WTC11 (cell line): ENCODE measurements at regions not wholly inside any gene's neighbourhood (a gene's known extent, or its start where the extent isn't known, plus 50 kb on each side); places are given as distances from the start of the nearest gene placed in this dataset.

Source experiments
- ATAC-seq: fragments of 200-7000 bp; cut with Tn5 transposase; 2 replicates; pipeline ENCODE4 v1.10.0; 2021; ENCODE audit warnings: mild to moderate bottlenecking, moderate library complexity
- CTCF ChIA-PET: fragments of 300-600 bp; sonication (Branson Sonifier 250); formaldehyde crosslinking; loops from one replicate; lab custom pipeline; 2021; ENCODE audit warnings: antibody characterized with exemption; lab: Charles Lee
- POLR2A ChIA-PET: fragments of 350-600 bp; sonication (Branson Sonifier 250); formaldehyde crosslinking; loops from one replicate; lab custom pipeline; 2021; ENCODE audit warnings: antibody characterized with exemption; lab: Charles Lee
- DNase-seq: peaks from one replicate; pipeline ENCODE4 v3.0.0; 2021; ENCODE audit warnings: low spot score
- H3K27ac Mint-ChIP-seq: 2 replicates; pipeline ENCODE4 v1.8.0; 2021; ENCODE audit warnings: mixed read lengths
- H3K27me3 Mint-ChIP-seq: 2 replicates; pipeline ENCODE4 v1.8.0; 2021; ENCODE audit warnings: low read depth, mild to moderate bottlenecking, moderate library complexity, mixed read lengths
- H3K36me3 Mint-ChIP-seq: 2 replicates; pipeline ENCODE4 v1.8.0; 2021; ENCODE audit warnings: mixed read lengths
- H3K4me1 Mint-ChIP-seq: 2 replicates; pipeline ENCODE4 v1.8.0; 2022; ENCODE audit warnings: mixed read lengths
- H3K4me3 Mint-ChIP-seq: 2 replicates; pipeline ENCODE4 v1.8.0; 2021; ENCODE audit warnings: mild to moderate bottlenecking, moderate library complexity, mixed read lengths
- H3K9me3 Mint-ChIP-seq: 2 replicates; pipeline ENCODE4 v1.8.0; 2021; ENCODE audit warnings: mixed read lengths
- ATF6 ChIP-seq: sonication (generic); formaldehyde crosslinking; IDR thresholded peaks from 2 replicates; pipeline ENCODE4 v1.8.1; 2023; ENCODE audit warnings: mild to moderate bottlenecking, missing genetic modification reagents
- CDX4 ChIP-seq: fragments of 250-450 bp; sonication (Bioruptor Pico); IDR thresholded peaks from 2 replicates; pipeline ENCODE4 v1.9.0; 2021; ENCODE audit warnings: moderate library complexity, mild to moderate bottlenecking, inconsistent platforms, borderline replicate concordance
- CREB1 ChIP-seq: sonication (generic); formaldehyde crosslinking; IDR thresholded peaks from 2 replicates; pipeline ENCODE4 v1.8.0; 2023; ENCODE audit warnings: mild to moderate bottlenecking, missing genetic modification reagents
- ELF4 ChIP-seq: sonication (generic); formaldehyde crosslinking; IDR thresholded peaks from 2 replicates; pipeline ENCODE4 v1.8.1; 2022; ENCODE audit warnings: low read depth, mild to moderate bottlenecking, moderate library complexity, missing genetic modification reagents
- GTF2I ChIP-seq: fragments of 250-450 bp; sonication (Bioruptor Pico); conservative IDR thresholded peaks from 2 replicates; pipeline ENCODE4 v1.4.0; 2021; ENCODE audit warnings: mild to moderate bottlenecking
- JUN ChIP-seq: sonication (generic); formaldehyde crosslinking; IDR thresholded peaks from 2 replicates; pipeline ENCODE4 v1.8.0; 2023; ENCODE audit warnings: mild to moderate bottlenecking, missing genetic modification reagents
- NFYB ChIP-seq: sonication (generic); formaldehyde crosslinking; conservative IDR thresholded peaks from 2 replicates; pipeline ENCODE4 v1.8.0; 2022; ENCODE audit warnings: low read depth, missing genetic modification reagents
- RORB ChIP-seq: fragments of 250-450 bp; sonication (Bioruptor Pico); IDR thresholded peaks from 2 replicates; pipeline ENCODE4 v1.9.0; 2021; ENCODE audit warnings: mild to moderate bottlenecking
- SMAD3 ChIP-seq: sonication (generic); formaldehyde crosslinking; IDR thresholded peaks from 2 replicates; pipeline ENCODE4 v1.8.0; 2022; ENCODE audit warnings: missing genetic modification reagents, mild to moderate bottlenecking, borderline replicate concordance
- SMAD4 ChIP-seq: sonication (generic); formaldehyde crosslinking; IDR thresholded peaks from 2 replicates; pipeline ENCODE4 v1.8.0; 2022; ENCODE audit warnings: mild to moderate bottlenecking, missing genetic modification reagents
- ZNF219 ChIP-seq: sonication (generic); formaldehyde crosslinking; IDR thresholded peaks from 2 replicates; pipeline ENCODE4 v1.8.0; 2023; ENCODE audit warnings: missing genetic modification reagents, mild to moderate bottlenecking, borderline replicate concordance
- ZNF512 ChIP-seq: sonication (generic); formaldehyde crosslinking; IDR thresholded peaks from 2 replicates; pipeline ENCODE4 v1.8.1; 2022; ENCODE audit warnings: missing genetic modification reagents, borderline replicate concordance
- ZNF532 ChIP-seq: fragments of 250-450 bp; sonication (Bioruptor Pico); IDR thresholded peaks from 2 replicates; pipeline ENCODE4 v1.9.0; 2021; ENCODE audit warnings: mild to moderate bottlenecking, borderline replicate concordance
- TF ChIP-seq, protein P1 (sequence below): sonication (generic); formaldehyde crosslinking; IDR thresholded peaks from 2 replicates; pipeline ENCODE4 v1.8.0; 2023; ENCODE audit warnings: missing genetic modification reagents, mild to moderate bottlenecking, borderline replicate concordance
- TF ChIP-seq, protein P2 (sequence below): sonication (generic); formaldehyde crosslinking; conservative IDR thresholded peaks from 2 replicates; pipeline ENCODE4 v1.8.1; 2023; ENCODE audit warnings: mild to moderate bottlenecking, low read depth, missing genetic modification reagents, moderate library complexity
- TF ChIP-seq, protein P3 (sequence below): fragments of 250-450 bp; sonication (Bioruptor Pico); IDR thresholded peaks from 2 replicates; pipeline ENCODE4 v1.8.0; 2021; ENCODE audit warnings: mild to moderate bottlenecking
- TF ChIP-seq, protein P4 (sequence below): sonication (generic); formaldehyde crosslinking; IDR thresholded peaks from 2 replicates; pipeline ENCODE4 v1.8.1; 2022; ENCODE audit warnings: mild to moderate bottlenecking, moderate library complexity, missing genetic modification reagents

DNA sequence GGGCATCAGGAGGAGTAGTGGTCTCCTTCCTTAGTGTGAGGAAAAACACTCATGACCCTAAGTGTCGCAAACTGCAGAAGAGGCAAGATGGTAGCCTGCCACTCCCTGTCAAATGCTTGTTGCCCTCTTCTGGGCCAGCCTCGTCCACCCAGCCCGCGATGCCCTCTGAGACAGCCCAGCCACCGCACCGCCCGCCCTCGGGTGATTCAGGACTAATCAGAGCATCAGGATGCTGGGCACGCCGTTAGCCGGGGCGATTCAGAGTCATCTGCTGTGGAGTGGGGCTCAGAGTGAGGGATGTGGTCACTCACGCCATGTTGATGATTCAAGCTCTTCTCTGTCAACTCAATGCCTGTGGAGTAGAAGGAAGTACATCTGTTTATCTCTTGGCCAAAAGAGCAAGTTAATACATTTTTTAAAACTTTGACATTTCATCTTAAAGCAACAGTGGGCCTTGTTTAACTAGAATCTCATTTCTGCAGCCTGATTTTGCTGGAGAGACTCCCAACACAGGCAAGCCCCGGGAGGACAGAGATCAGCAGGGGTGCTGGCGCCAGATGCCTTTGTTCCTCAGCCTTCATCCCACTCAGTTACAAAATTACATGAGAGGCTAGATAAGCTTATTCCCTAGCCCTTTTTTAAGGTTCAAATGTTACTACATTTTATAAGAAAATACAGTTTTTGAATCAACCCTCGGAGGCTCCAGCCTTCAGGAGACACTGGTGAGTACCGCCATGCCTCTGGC lies 79.0 kb downstream of the TMEM18 start:
- CTCF ChIA-PET: no interaction called here

More for the DNA sequence above, 79.0 kb downstream of the TMEM18 start:
- Mint-ChIP-seq H3K4me1 (no peaks in the 10 kb centered on the region), H3K4me3 (no peak overlapping the region), H3K27me3 (no peaks in the 10 kb centered on the region; the same call in 1 of the 2 replicates), H3K9me3 (no peaks in the 10 kb centered on the region), H3K27ac (no peak overlapping the region), H3K36me3 (no peaks in the 10 kb centered on the region)
- TF ChIP-seq SMAD4 (no peak), NFYB (no peak), SMAD3 (CRISPR knock-in tag) (no peak), ZNF512 (CRISPR knock-in tag) (no peak), ELF4 (no peak), JUN (no peak), CDX4 (CRISPR knock-in tag) (no peak), RORB (CRISPR knock-in tag) (no peak), ZNF219 (no peak), ZNF532 (no peak), ATF6 (CRISPR knock-in tag) (no peak), CREB1 (CRISPR knock-in tag) (no peak), GTF2I (CRISPR knock-in tag) (no peak)
- TF ChIP-seq, protein P1, sequence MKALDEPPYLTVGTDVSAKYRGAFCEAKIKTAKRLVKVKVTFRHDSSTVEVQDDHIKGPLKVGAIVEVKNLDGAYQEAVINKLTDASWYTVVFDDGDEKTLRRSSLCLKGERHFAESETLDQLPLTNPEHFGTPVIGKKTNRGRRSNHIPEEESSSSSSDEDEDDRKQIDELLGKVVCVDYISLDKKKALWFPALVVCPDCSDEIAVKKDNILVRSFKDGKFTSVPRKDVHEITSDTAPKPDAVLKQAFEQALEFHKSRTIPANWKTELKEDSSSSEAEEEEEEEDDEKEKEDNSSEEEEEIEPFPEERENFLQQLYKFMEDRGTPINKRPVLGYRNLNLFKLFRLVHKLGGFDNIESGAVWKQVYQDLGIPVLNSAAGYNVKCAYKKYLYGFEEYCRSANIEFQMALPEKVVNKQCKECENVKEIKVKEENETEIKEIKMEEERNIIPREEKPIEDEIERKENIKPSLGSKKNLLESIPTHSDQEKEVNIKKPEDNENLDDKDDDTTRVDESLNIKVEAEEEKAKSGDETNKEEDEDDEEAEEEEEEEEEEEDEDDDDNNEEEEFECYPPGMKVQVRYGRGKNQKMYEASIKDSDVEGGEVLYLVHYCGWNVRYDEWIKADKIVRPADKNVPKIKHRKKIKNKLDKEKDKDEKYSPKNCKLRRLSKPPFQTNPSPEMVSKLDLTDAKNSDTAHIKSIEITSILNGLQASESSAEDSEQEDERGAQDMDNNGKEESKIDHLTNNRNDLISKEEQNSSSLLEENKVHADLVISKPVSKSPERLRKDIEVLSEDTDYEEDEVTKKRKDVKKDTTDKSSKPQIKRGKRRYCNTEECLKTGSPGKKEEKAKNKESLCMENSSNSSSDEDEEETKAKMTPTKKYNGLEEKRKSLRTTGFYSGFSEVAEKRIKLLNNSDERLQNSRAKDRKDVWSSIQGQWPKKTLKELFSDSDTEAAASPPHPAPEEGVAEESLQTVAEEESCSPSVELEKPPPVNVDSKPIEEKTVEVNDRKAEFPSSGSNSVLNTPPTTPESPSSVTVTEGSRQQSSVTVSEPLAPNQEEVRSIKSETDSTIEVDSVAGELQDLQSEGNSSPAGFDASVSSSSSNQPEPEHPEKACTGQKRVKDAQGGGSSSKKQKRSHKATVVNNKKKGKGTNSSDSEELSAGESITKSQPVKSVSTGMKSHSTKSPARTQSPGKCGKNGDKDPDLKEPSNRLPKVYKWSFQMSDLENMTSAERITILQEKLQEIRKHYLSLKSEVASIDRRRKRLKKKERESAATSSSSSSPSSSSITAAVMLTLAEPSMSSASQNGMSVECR (CRISPR knock-in tag): no peak
- TF ChIP-seq, protein P2, sequence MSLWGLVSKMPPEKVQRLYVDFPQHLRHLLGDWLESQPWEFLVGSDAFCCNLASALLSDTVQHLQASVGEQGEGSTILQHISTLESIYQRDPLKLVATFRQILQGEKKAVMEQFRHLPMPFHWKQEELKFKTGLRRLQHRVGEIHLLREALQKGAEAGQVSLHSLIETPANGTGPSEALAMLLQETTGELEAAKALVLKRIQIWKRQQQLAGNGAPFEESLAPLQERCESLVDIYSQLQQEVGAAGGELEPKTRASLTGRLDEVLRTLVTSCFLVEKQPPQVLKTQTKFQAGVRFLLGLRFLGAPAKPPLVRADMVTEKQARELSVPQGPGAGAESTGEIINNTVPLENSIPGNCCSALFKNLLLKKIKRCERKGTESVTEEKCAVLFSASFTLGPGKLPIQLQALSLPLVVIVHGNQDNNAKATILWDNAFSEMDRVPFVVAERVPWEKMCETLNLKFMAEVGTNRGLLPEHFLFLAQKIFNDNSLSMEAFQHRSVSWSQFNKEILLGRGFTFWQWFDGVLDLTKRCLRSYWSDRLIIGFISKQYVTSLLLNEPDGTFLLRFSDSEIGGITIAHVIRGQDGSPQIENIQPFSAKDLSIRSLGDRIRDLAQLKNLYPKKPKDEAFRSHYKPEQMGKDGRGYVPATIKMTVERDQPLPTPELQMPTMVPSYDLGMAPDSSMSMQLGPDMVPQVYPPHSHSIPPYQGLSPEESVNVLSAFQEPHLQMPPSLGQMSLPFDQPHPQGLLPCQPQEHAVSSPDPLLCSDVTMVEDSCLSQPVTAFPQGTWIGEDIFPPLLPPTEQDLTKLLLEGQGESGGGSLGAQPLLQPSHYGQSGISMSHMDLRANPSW: no peak
- TF ChIP-seq, protein P3, sequence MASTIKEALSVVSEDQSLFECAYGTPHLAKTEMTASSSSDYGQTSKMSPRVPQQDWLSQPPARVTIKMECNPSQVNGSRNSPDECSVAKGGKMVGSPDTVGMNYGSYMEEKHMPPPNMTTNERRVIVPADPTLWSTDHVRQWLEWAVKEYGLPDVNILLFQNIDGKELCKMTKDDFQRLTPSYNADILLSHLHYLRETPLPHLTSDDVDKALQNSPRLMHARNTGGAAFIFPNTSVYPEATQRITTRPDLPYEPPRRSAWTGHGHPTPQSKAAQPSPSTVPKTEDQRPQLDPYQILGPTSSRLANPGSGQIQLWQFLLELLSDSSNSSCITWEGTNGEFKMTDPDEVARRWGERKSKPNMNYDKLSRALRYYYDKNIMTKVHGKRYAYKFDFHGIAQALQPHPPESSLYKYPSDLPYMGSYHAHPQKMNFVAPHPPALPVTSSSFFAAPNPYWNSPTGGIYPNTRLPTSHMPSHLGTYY: no peak
- TF ChIP-seq, protein P4, sequence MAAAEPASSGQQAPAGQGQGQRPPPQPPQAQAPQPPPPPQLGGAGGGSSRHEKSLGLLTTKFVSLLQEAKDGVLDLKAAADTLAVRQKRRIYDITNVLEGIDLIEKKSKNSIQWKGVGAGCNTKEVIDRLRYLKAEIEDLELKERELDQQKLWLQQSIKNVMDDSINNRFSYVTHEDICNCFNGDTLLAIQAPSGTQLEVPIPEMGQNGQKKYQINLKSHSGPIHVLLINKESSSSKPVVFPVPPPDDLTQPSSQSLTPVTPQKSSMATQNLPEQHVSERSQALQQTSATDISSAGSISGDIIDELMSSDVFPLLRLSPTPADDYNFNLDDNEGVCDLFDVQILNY (CRISPR knock-in tag): no peak
- DNase-seq (no peak), ATAC-seq (no peak)
- POLR2A ChIA-PET: no interaction called here
